Smooth muscle cell (in vitro differentiated cells): ENCODE measurements at regions not wholly inside any gene's neighbourhood (a gene's known extent, or its start where the extent isn't known, plus 50 kb on each side); places are given as distances from the start of the nearest gene placed in this dataset.
"Not testable (repeated sequence)": the region's sequence is repeated elsewhere in the genome, so short reads cannot be mapped to it uniquely, and the experiment has no call there.

ENCODE experiments used
- DNase-seq: peaks from one replicate; lab custom pipeline; 2025; ENCODE audit not compliant: unreplicated experiment; lab: John Stamatoyannopoulos, UW
- H2AFZ ChIP-seq: fragments of 200-600 bp; sonication (generic); 2 replicates; pipeline ENCODE4 v1.6.0; 2016; ENCODE audit warnings: antibody characterized with exemption, low read depth, mild to moderate bottlenecking
- H3F3A ChIP-seq: fragments of 200-600 bp; sonication (generic); 2 replicates; pipeline ENCODE4 v1.6.0; 2017; ENCODE audit warnings: antibody characterized with exemption, low read depth
- H3K27ac ChIP-seq: fragments of 200-600 bp; sonication (generic); 2 replicates; pipeline ENCODE4 v1.5.1; 2016; ENCODE audit warnings: low read depth, mild to moderate bottlenecking
- H3K27me3 ChIP-seq: fragments of 200-600 bp; sonication (generic); 2 replicates; pipeline ENCODE4 v1.6.1; 2016; ENCODE audit warnings: low read depth, mild to moderate bottlenecking
- H3K36me3 ChIP-seq: fragments of 200-600 bp; sonication (generic); 2 replicates; pipeline ENCODE4 v1.5.1; 2016; ENCODE audit warnings: low read depth
- H3K4me1 ChIP-seq: fragments of 200-600 bp; sonication (generic); 2 replicates; pipeline ENCODE4 v1.5.1; 2016; ENCODE audit warnings: low read depth
- H3K4me2 ChIP-seq: fragments of 200-600 bp; sonication (generic); 2 replicates; pipeline ENCODE4 v1.6.0; 2016; ENCODE audit warnings: mild to moderate bottlenecking
- H3K4me3 ChIP-seq: fragments of 200-600 bp; sonication (generic); 2 replicates; pipeline ENCODE4 v1.5.1; 2016; ENCODE audit warnings: mild to moderate bottlenecking
- H3K79me2 ChIP-seq: fragments of 200-600 bp; sonication (generic); 2 replicates; pipeline ENCODE4 v1.6.0; 2016; ENCODE audit warnings: low read depth, mild to moderate bottlenecking
- H3K9ac ChIP-seq: fragments of 200-600 bp; sonication (generic); 2 replicates; pipeline ENCODE4 v1.6.0; 2016; ENCODE audit warnings: low read depth
- H3K9me3 ChIP-seq: fragments of 200-600 bp; sonication (generic); replicated peaks from 2 replicates; pipeline ENCODE4 v1.5.1; 2016; ENCODE audit warnings: low read depth
- H4K20me1 ChIP-seq: fragments of 200-600 bp; sonication (generic); 2 replicates; pipeline ENCODE4 v1.6.0; 2016; ENCODE audit warnings: low read depth
- CTCF ChIP-seq: fragments of 200-600 bp; sonication (generic); IDR thresholded peaks from 2 replicates; pipeline ENCODE4 v1.5.1; 2017; ENCODE audit warnings: borderline replicate concordance, mild to moderate bottlenecking, antibody characterized with exemption; ENCODE audit not compliant: insufficient read depth, poor library complexity, severe bottlenecking
- WGBS: methylation state at CpG from one replicate; pipeline ENCODE4 v1.1.7; 2016; ENCODE audit warnings: low lambda C conversion rate; 5-methylcytosine and 5-hydroxymethylcytosine counted together

GRCh38 chr15:94858920-94859319 lies 627.6 kb downstream of the MCTP2 start:
- TF ChIP-seq CTCF = no peak
- no peaks in the 10 kb centered on the region for H3K36me3 ChIP-seq
- no peaks in the 10 kb centered on the region for H3F3A ChIP-seq
- H3K4me2 ChIP-seq = no peak overlapping the region
- H3K27me3 ChIP-seq = no peaks in the 10 kb centered on the region
- no peak overlapping the region for H2AFZ ChIP-seq
- H3K27ac ChIP-seq = no peak overlapping the region
- no peaks in the 10 kb centered on the region for H4K20me1 ChIP-seq
- no peaks in the 10 kb centered on the region for H3K4me1 ChIP-seq
- no peak for DNase-seq
- no peak overlapping the region for H3K4me3 ChIP-seq
- no peak overlapping the region for H3K9ac ChIP-seq
- H3K79me2 ChIP-seq = no peaks in the 10 kb centered on the region
- peaks cover 5% of the 10 kb centered on the region for H3K9me3 ChIP-seq

GRCh38 chr15:94864600-94864999 lies 633.2 kb downstream of the MCTP2 start:
- no peak overlapping the region for H3K9ac ChIP-seq
- WGBS = 88% methylated on average over 1 of the region's 1 CpG
- TF ChIP-seq CTCF = no peak
- peaks cover 5% of the 10 kb centered on the region for H3K9me3 ChIP-seq
- no peaks in the 10 kb centered on the region for H3K27me3 ChIP-seq
- H2AFZ ChIP-seq = no peak overlapping the region
- H3F3A ChIP-seq = no peaks in the 10 kb centered on the region
- H3K36me3 ChIP-seq = no peaks in the 10 kb centered on the region
- no peaks in the 10 kb centered on the region for H3K79me2 ChIP-seq
- DNase-seq = no peak
- H3K4me2 ChIP-seq = no peak overlapping the region
- H4K20me1 ChIP-seq = no peaks in the 10 kb centered on the region
- H3K4me3 ChIP-seq = no peak overlapping the region
- H3K4me1 ChIP-seq = no peaks in the 10 kb centered on the region
- no peak overlapping the region for H3K27ac ChIP-seq

- 94% methylated on average over 8 of the region's 8 CpGs for WGBS
- not testable (repeated sequence) for DNase-seq, H3K4me2 ChIP-seq, H3K4me3 ChIP-seq, H3F3A ChIP-seq, H2AFZ ChIP-seq, H3K9me3 ChIP-seq, H3K36me3 ChIP-seq, H4K20me1 ChIP-seq, H3K27me3 ChIP-seq, H3K4me1 ChIP-seq, H3K27ac ChIP-seq, H3K9ac ChIP-seq, H3K79me2 ChIP-seq
Measured at GRCh38 chr15:94868265-94868664, 636.9 kb downstream of the MCTP2 start.

- Histone ChIP-seq H3F3A (no peaks in the 10 kb centered on the region), H3K9me3 (no peaks in the 10 kb centered on the region), H4K20me1 (no peaks in the 10 kb centered on the region), H3K27me3 (no peaks in the 10 kb centered on the region), H3K4me3 (no peak overlapping the region), H3K36me3 (no peaks in the 10 kb centered on the region), H3K4me2 (no peak overlapping the region), H2AFZ (no peak overlapping the region), H3K9ac (no peak overlapping the region), H3K4me1 (no peaks in the 10 kb centered on the region), H3K27ac (no peak overlapping the region), H3K79me2 (no peaks in the 10 kb centered on the region)
- WGBS = 95% methylated on average over 2 of the region's 2 CpGs
- no peak for TF ChIP-seq CTCF
- no peak for DNase-seq
Measured at GRCh38 chr15:94875550-94875949, 644.2 kb downstream of the MCTP2 start.
